ENCODE measurements at regions not wholly inside any gene's neighbourhood (a gene's known extent, or its start where the extent isn't known, plus 50 kb on each side); places are given as distances from the start of the nearest gene placed in this dataset.

DNA sequence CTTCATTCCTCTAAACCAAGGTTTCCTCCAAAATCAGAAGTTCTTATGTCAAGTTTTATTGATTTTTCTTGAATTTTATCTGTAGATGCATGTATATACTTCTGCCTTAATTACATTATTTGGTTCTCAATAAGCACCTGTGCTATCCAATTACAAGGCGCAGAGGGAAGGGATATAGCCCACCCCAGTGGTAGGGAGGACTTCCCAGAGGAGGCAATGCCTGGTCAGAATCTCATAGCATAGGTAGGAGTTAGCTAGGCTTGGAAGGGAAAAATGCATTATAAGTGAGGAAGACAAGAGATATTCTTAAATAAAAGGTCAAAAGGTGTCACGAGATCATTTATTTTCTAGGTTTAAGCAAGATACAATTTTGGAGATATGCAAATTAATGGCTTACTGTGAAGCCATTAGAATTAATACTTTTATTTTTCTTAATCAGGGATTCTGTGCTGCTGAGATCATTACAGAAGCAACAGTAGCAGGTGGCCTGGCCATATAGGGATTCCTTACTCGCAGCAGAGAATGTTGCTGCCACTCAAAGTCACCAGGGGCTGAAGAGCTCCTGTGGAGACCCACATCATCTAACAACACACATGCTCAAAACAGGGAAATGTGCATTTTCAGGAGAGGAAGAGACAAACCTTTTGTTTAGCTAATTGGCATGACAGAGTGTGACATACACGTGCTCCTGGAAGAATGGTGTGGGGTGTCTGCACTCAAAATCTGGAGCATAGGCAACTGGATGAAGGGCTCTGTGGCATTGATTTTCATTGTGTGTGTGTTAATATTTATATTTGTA is 178.3 kb downstream of the ATG4C start:
- TF ChIP-seq CTCF (IDR thresholded peaks at IDR 0.05; ENCODE audit: poor library complexity) (no peak), EZH2 (IDR thresholded peaks at IDR 0.05; ENCODE audit: borderline replicate concordance) (no peak)
